B cell (primary cell): ENCODE measurements at regions not wholly inside any gene's neighbourhood (a gene's known extent, or its start where the extent isn't known, plus 50 kb on each side); places are given as distances from the start of the nearest gene placed in this dataset.

Source experiments
- CTCF ChIP-seq: fragments of 200-600 bp; IDR thresholded peaks from one replicate; pipeline ENCODE4 v1.8.0; 2022; ENCODE audit warnings: antibody characterized with exemption, mild to moderate bottlenecking
- EZH2 ChIP-seq: IDR thresholded peaks from 2 replicates; pipeline ENCODE4 v1.6.1; 2012; ENCODE audit warnings: borderline replicate concordance, low read depth, mild to moderate bottlenecking, moderate library complexity, low read length; ENCODE audit not compliant: insufficient read depth, poor library complexity, severe bottlenecking

GRCh38 chr5:86360801-86361200, 256.9 kb upstream of the COX7C start:
- no peak for TF ChIP-seq CTCF
- TF ChIP-seq EZH2: no peak
